ENCODE measurements at regions not wholly inside any gene's neighbourhood (a gene's known extent, or its start where the extent isn't known, plus 50 kb on each side); places are given as distances from the start of the nearest gene placed in this dataset.
"Not testable (repeated sequence)": the region's sequence is repeated elsewhere in the genome, so short reads cannot be mapped to it uniquely, and the experiment has no call there.

GRCh38 chr9:15032860-15033259 is 122.6 kb upstream of the FREM1 start:
- DNase-seq = no peak

DNA sequence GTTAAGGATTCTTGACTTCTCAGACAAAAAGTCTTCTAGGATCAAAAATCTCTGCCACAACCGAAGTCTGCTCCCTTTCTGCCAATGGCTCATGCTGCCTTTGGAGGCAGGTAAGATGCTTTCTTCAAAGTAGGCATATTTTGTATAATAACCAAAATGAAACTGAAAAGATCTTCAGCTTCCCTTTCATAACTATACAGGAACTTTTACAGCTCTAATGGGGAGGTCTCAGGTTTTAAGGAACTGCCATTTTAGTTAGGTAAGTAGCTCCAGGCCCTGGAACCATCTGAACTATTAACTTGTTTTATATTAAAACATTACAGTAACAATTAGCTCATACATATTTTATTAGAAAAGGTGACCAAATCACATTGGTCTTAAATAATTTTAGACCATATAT is 110.9 kb upstream of the FREM1 start:
- DNase-seq = no peak

DNA sequence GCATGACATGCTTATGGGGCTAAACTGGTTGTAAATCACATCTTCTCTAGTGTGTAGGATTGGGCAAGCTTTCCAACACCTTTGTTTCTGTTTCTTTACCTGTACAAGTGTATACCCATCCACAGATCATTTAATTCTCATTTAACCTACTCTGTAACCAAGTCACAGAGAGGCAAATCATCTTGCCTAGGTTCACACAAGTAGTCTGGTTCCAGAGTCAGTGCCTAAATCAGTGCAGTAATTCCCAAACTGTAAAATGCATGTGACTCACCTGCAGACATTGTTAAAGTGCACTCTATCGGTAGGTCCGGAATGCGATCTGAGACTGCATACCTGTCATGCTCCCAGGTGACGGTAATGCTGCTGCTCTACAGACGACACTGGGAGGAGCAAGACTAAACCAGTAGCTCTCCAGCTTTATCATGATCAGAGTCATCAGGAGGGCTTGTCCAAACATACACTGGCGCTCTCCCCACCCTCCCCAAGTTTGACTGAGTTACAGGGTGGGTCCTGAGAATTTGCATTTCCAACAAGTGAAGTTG is 107.9 kb upstream of the FREM1 start:
- DNase-seq = no peak

DNA sequence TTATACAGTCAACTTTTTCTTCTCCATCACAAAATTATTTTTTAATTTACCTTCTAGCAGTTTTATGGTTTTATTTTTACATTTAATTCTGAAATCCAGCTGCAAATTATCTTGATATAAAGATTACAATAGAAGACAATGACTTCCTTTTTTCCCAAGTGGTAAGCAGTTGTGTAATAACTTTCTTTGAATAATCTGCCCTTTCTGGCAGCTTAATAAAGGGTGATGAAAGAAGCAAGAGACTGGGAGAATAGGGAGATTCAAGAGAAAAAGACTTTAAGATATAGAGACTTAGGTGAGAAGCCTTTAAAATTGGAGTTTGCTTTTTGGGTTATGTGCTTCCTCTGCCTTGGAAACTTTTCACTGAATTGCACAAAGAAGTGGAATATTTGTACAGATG is 100.4 kb upstream of the FREM1 start:
- DNase-seq = no peak

DNA sequence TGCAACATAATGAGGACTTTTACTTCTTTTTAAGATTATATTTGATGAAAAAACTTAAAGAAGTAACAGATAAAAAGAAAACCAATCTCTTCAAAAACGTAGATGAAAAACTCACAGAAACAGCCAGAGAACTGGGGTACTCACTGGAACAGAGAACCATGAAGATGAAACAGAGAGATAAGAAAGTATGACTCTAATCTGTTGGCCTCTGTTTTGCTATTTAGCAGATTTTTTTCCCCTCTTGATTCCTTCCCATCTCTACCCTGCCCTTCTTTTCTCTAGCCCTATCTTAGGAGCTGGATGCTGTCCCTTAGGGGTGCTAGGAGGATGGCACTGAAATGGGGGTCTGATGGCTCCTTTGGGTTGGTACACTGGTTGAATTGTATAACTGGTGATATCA is 97.5 kb upstream of the FREM1 start:
- no peak for DNase-seq

- DNase-seq = no peak
These were observed 84.5 kb upstream of the FREM1 start for GRCh38 chr9:14994738-14995137.

DNA sequence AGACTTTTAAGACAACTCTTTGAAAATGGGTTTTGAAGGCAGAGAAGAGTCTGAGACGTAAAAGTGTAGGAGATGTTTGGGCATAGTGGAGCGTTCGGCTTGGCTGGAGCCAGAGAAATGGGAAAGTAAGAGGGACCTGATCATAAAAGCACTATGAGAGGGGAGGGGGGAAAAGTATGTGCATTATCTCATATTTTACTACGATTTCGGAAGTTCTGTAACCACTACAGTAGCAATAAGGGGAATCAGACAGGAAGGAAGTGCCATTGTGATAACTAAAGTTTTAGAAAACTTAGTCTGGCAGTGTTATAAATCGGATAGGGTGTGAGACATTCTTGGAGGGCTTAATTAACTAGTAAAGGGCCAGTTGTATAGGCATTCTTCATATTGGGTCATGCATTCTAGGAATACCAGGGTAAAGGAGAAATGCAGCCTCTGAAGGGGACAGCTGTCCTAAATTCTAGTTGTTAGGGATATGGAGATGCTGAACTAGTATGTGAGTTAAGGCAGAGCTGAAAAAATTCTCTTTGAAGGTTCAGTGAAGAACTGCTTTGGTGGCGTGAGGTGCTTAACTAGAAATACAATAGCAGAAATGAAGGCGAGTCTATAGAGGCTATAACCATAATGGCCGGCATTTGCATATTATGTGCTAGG is 83.8 kb upstream of the FREM1 start:
- no peak for DNase-seq

- no peak for DNase-seq
These were observed 83.0 kb upstream of the FREM1 start for GRCh38 chr9:14993061-14993800.

GRCh38 chr9:14992516-14992915 is 82.3 kb upstream of the FREM1 start:
- no peak for DNase-seq

DNA sequence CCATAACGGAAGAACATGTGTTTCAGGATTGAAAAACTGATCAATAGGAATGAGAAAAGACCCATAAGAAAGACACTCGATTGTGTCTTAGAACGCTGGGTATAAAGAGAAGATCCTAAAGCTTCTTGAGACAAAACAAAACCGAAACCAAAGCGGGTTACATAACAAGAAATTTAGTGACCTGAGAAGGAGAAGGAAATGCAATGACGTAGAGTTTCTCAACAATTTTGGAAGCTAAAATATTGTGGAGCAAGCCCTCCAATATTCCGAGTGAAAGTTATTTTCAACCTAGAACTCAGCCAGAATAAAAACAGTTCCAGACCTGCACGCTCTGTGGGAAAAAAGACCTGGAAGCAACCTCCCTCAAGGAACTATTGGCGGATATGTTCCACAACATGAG is 81.9 kb upstream of the FREM1 start:
- no peak for DNase-seq

DNA sequence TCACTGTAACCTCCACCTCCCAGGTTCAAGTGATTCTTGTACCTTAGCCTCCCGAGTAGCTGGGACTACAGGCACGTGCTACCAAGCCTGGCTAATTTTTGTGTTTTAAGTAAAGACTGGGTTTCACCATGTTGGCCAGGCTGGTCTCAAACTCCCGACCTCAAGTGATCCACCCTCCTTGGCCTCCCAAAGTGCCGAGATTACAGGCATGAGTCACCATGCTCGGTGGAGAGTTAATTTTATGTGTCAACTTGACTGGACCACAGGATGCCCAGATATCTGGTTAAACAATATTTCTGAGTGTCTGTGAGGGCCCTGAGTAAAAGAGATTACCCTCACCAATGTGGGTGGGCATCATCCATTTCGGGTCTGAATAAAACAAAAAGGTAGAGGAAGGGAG is 80.4 kb upstream of the FREM1 start:
- not testable (repeated sequence) for DNase-seq

- no peak for DNase-seq
These were observed 79.6 kb upstream of the FREM1 start for GRCh38 chr9:14989811-14990210.

DNA sequence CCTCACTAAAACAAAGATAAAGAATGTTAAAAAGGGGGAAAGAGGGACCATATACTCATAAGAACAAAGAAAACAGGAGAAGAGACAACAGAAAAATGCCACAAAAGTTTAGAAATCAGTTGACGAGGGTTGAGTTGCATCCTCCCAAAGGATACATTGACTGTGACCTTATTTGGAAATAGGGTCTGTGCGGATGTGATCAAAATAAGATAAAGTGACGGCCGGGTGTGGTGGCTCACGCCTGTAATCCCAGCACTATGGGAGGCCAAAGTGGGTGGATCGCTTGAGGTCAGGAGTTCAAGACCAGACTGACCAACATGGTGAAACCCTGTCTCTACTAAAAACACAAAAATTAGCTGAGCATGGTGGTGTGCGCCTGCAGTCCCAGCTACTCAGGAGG is 79.1 kb upstream of the FREM1 start:
- not testable (repeated sequence) for DNase-seq

GRCh38 chr9:14987858-14988257 is 77.6 kb upstream of the FREM1 start:
- DNase-seq = no peak

GRCh38 chr9:14985419-14985818 is 75.2 kb upstream of the FREM1 start:
- no peak for DNase-seq

GRCh38 chr9:14983599-14983998 is 73.4 kb upstream of the FREM1 start:
- no peak for DNase-seq

DNA sequence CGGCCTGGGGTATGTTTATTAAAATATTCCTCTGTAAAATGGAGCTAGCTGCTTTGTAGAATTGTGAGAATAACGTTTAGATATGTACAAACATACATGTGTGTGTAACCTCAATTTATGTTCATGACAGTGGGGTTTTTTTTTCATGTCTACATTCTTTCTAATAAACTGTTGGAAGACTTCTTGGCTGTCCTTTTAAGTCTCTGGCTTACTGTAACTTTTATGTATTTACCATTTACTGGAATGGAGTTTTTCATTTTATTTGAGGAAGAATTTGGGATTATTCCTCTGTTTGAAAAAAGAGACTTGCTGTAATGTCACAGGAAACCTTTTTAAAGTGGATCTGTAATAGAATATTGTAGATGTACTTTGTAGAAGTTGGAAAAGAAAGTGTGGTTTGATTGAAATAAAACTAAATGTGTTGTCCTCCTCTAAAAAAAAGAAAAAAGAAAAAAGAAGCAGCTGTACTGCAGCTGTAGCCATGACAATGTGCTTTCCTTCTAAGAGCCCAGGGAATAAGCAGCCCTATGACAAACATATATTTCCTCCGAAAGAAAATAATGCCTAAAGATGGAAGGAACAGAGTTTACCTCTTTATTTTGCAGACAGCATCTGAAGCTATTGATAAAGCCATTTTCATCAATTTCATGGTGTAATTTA is 71.2 kb upstream of the FREM1 start:
- no peak for DNase-seq

DNA sequence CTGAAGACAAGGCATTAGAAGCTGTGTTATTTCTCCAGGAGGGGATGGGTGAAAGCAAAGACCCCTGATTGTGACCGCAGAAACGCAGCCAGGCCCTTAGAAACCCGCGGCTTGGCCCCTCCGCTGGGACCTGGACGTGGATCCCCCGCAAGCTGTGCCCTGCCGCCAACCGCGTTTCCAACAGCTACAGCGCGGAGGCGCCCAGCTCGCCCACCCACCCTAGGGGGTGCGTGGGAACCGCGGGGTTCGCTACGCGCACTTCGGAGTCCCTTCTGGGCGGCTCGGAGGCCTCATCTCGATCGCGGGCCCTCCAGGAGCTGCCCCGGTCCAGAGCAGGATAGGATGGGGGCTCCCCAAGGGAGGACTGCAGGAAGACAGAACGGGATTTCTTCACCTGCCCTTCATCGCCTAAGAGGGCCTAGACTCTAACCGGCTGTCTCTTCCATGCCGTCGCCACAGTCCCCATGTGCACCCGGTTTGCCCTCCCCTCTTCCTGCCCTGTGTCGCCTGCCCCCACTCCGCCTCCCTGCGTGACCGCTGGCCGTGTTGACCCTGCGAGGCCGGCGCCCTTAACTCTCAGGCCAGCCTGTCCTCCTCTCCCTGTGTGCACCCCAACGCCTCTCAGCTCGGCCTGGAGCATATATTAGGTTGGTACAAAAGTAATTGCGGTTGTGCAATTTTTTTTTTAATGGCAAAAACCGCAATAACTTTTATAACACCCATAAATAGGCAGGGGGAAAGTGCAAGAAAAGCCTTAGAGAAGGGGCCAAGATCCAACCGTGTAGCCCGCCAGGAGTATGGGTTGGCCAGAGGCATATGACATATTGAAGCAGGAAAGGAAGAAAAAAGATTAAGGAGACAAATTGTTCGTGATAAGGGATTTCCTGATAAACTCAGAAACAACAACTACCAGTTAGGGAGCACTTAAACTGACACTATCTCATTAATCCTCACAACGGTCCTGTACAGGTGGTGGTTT is 68.1 kb upstream of the FREM1 start:
- DNase-seq = no peak

- DNase-seq = no peak
These were observed 57.5 kb upstream of the FREM1 start for GRCh38 chr9:14967450-14968321.

GRCh38 chr9:14962193-14962882 is 52.1 kb upstream of the FREM1 start:
- no peak for DNase-seq

Measured in NCI-H187 treated with DMSO at 0.1 percent for 48 hours (cell line).